HEK293 (cell line): ENCODE measurements at regions not wholly inside any gene's neighbourhood (a gene's known extent, or its start where the extent isn't known, plus 50 kb on each side); places are given as distances from the start of the nearest gene placed in this dataset.
A peak's percentile ranks its signal among the peaks of the same experiment; 100 is the strongest.

Experiments
- CTCF ChIA-PET: fragments of 350-600 bp; formaldehyde crosslinking; extraction: SDS; loops from one replicate; lab custom pipeline; 2021; ENCODE audit warnings: antibody characterized with exemption; lab: Yijun Ruan, JAX
- POLR2A ChIA-PET: fragments of 300-600 bp; formaldehyde crosslinking; extraction: SDS; loops from one replicate; lab custom pipeline; 2020; ENCODE audit warnings: antibody characterized with exemption, inconsistent platforms; lab: Yijun Ruan, JAX
- H3K27ac ChIP-seq: fragments of 200-500 bp; sonication (Bioruptor generic); 2 replicates; pipeline ENCODE4 v1.5.1; 2014; ENCODE audit warnings: low read depth, low read length, control low read depth, inconsistent platforms; ENCODE audit errors: extremely low read depth
- H3K36me3 ChIP-seq, 2 experiments: fragments of 200-500 bp in 1 of 2; sonication (Bioruptor generic) in 1 of 2; 1 replicate in 1 of 2; 2 replicates in 1 of 2; pipeline ENCODE4 v1.5.1; 2014 to 2017; ENCODE audit warnings: inconsistent platforms in 2 of 2, low read length in 2 of 2; ENCODE audit not compliant: control insufficient read depth in 2 of 2, insufficient read depth in 1 of 2
- H3K4me1 ChIP-seq: fragments of 200-500 bp; sonication (Bioruptor generic); 2 replicates; pipeline ENCODE4 v1.5.1; 2014; ENCODE audit warnings: mild to moderate bottlenecking, low read length, inconsistent platforms; ENCODE audit not compliant: control insufficient read depth, insufficient read depth
- H3K4me3 ChIP-seq: 2 replicates; pipeline ENCODE4 v1.5.1; 2011; ENCODE audit warnings: low read depth, mild to moderate bottlenecking, control low read depth, low read length, moderate library complexity
- H3K9me3 ChIP-seq: fragments of 200-500 bp; sonication (Bioruptor generic); 2 replicates; pipeline ENCODE4 v1.5.1; 2014; ENCODE audit warnings: low read depth, low read length, inconsistent platforms; ENCODE audit not compliant: control insufficient read depth, insufficient read depth
- GLI4 ChIP-seq: fragments of 450-650 bp; formaldehyde crosslinking; IDR thresholded peaks from 2 replicates; pipeline ENCODE4 v1.5.1; 2016; ENCODE audit warnings: missing biosample characterization, missing genetic modification characterization
- GLIS2 ChIP-seq: fragments of 450-650 bp; formaldehyde crosslinking; IDR thresholded peaks from 2 replicates; pipeline ENCODE4 v1.5.1; 2016; ENCODE audit warnings: missing biosample characterization, missing genetic modification characterization
- ZNF114 ChIP-seq: fragments of 450-650 bp; formaldehyde crosslinking; IDR thresholded peaks from 2 replicates; pipeline ENCODE4 v1.5.0; 2017; ENCODE audit warnings: missing biosample characterization, missing genetic modification characterization
- ZNF132 ChIP-seq: fragments of 450-650 bp; formaldehyde crosslinking; IDR thresholded peaks from 2 replicates; pipeline ENCODE4 v1.5.1; 2017; ENCODE audit warnings: missing biosample characterization, missing genetic modification characterization, borderline replicate concordance
- ZNF133 ChIP-seq: fragments of 450-650 bp; formaldehyde crosslinking; IDR thresholded peaks from 2 replicates; pipeline ENCODE4 v1.5.1; 2016; ENCODE audit warnings: missing biosample characterization, missing genetic modification characterization
- ZNF175 ChIP-seq: fragments of 450-650 bp; formaldehyde crosslinking; IDR thresholded peaks from 2 replicates; pipeline ENCODE4 v1.5.1; 2016; ENCODE audit warnings: missing biosample characterization, missing genetic modification characterization
- ZNF19 ChIP-seq: fragments of 450-650 bp; formaldehyde crosslinking; IDR thresholded peaks from 2 replicates; pipeline ENCODE4; 2016; ENCODE audit warnings: missing biosample characterization, missing genetic modification characterization, low read depth
- ZNF2 ChIP-seq: fragments of 450-650 bp; formaldehyde crosslinking; IDR thresholded peaks from 2 replicates; pipeline ENCODE4 v1.5.1; 2016; ENCODE audit warnings: missing biosample characterization, missing genetic modification characterization
- ZNF221 ChIP-seq: fragments of 450-650 bp; formaldehyde crosslinking; IDR thresholded peaks from 2 replicates; pipeline ENCODE4 v1.5.1; 2017; ENCODE audit warnings: missing biosample characterization, missing genetic modification characterization, borderline replicate concordance
- ZNF274 ChIP-seq, 2 experiments: fragments of 200-500 bp in 1 of 2; fragments of 450-650 bp in 1 of 2; sonication (Bioruptor generic) in 1 of 2; formaldehyde crosslinking in 1 of 2; IDR thresholded peaks; 2 replicates each; pipeline versions ENCODE4 v1.5.1 to v1.6.1; 2014 to 2016; ENCODE audit warnings: borderline replicate concordance in 1 of 2, inconsistent platforms in 1 of 2, low read length in 1 of 2, missing biosample characterization in 1 of 2, missing genetic modification characterization in 1 of 2
- ZNF292 ChIP-seq: fragments of 450-650 bp; formaldehyde crosslinking; IDR thresholded peaks from 2 replicates; pipeline ENCODE4 v1.5.1; 2016; ENCODE audit warnings: low read depth, missing biosample characterization, missing genetic modification characterization, borderline replicate concordance
- ZNF302 ChIP-seq: fragments of 450-650 bp; formaldehyde crosslinking; IDR thresholded peaks from 2 replicates; pipeline ENCODE4 v1.5.1; 2016; ENCODE audit warnings: missing biosample characterization, missing genetic modification characterization, low read depth
- ZNF37A ChIP-seq: fragments of 450-650 bp; IDR thresholded peaks from 2 replicates; pipeline ENCODE4 v1.5.1; 2018; ENCODE audit warnings: missing biosample characterization, missing genetic modification characterization
- ZNF501 ChIP-seq: fragments of 450-650 bp; formaldehyde crosslinking; IDR thresholded peaks from 2 replicates; pipeline ENCODE4 v1.5.1; 2016; ENCODE audit warnings: missing biosample characterization, missing genetic modification characterization
- ZNF510 ChIP-seq: fragments of 450-650 bp; formaldehyde crosslinking; IDR thresholded peaks from 2 replicates; pipeline ENCODE4 v1.5.1; 2018; ENCODE audit warnings: mild to moderate bottlenecking, missing genetic modification characterization, missing biosample characterization; ENCODE audit not compliant: insufficient replicate concordance
- ZNF530 ChIP-seq: fragments of 450-650 bp; formaldehyde crosslinking; IDR thresholded peaks from 2 replicates; pipeline ENCODE4 v1.5.1; 2016; ENCODE audit warnings: low read depth, missing biosample characterization, missing genetic modification characterization
- ZNF600 ChIP-seq: fragments of 450-650 bp; formaldehyde crosslinking; IDR thresholded peaks from 2 replicates; pipeline ENCODE4 v1.5.1; 2016; ENCODE audit warnings: missing biosample characterization, missing genetic modification characterization
- ZNF843 ChIP-seq: fragments of 450-650 bp; formaldehyde crosslinking; IDR thresholded peaks from 2 replicates; pipeline ENCODE4 v1.5.1; 2016; ENCODE audit warnings: missing biosample characterization, missing genetic modification characterization
- TF ChIP-seq, protein P1 (sequence below): fragments of 450-650 bp; IDR thresholded peaks from 2 replicates; pipeline ENCODE4 v1.5.1; 2018; ENCODE audit warnings: missing biosample characterization, missing genetic modification characterization
- TF ChIP-seq, protein P2 (sequence below): fragments of 450-650 bp; formaldehyde crosslinking; IDR thresholded peaks from 2 replicates; pipeline ENCODE4 v1.5.1; 2016; ENCODE audit warnings: missing biosample characterization, missing genetic modification characterization, low read depth
- TF ChIP-seq, protein P3 (sequence below): fragments of 450-650 bp; formaldehyde crosslinking; IDR thresholded peaks from 2 replicates; pipeline ENCODE4 v1.5.1; 2017; ENCODE audit warnings: missing biosample characterization, missing genetic modification characterization

DNA sequence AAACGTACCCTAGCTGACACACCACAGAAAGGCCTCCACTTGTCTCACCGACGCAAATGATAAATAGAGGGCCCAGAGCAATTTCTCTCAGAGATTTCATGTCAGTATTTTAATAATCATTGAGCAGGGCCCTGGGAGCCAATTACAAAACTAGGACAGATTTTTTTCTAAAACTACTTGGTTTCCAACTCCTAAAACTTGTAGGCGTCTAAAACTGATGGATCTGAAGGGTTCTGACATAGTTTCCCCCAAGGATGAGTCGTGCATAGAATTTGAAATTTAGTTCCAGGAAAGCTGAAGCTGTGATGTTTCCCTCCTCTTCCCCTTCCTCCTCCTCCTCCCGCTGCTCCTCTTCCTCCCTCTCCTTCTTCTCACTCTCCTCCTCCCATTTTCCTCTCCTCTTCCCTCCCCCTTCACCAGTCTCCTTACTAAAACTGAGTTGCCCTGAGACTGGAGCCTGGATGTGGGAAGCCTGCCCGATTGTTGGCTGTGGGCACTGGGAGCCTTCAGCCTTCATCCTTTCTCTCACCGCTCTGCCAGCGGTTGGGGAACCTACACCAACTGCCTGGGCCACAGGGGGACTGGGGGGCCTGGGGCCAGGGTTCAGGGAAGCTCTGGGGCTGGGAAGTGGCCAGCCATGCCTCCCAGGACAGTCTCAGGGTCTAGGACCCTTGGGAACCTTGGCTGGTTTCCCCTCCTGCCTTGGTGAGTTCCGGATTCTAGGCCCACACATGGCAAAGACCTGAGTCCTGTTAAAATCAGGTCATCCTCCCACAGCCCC is 73.9 kb upstream of the SLC6A11 start:
- Histone ChIP-seq H3K4me3 (no peak overlapping the region), H3K4me1 (no peaks in the 10 kb centered on the region; the same call in 1 of the 2 replicates), H3K36me3 (no peaks in the 10 kb centered on the region), H3K9me3 (no peaks in the 10 kb centered on the region), H3K27ac (no peak overlapping the region)
- CTCF ChIA-PET, result interaction anchor here (0.5 to 0.6 kb wide), 4 partner anchors 72 to 432 kb away, joined by 3 to 4 read pairs (median 3); no protein-coding TSS in a partner anchor
- POLR2A ChIA-PET, result no interaction called here
- TF ChIP-seq, protein P1, sequence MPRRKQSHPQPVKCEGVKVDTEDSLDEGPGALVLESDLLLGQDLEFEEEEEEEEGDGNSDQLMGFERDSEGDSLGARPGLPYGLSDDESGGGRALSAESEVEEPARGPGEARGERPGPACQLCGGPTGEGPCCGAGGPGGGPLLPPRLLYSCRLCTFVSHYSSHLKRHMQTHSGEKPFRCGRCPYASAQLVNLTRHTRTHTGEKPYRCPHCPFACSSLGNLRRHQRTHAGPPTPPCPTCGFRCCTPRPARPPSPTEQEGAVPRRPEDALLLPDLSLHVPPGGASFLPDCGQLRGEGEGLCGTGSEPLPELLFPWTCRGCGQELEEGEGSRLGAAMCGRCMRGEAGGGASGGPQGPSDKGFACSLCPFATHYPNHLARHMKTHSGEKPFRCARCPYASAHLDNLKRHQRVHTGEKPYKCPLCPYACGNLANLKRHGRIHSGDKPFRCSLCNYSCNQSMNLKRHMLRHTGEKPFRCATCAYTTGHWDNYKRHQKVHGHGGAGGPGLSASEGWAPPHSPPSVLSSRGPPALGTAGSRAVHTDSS, result 0 out of 2 replicates have a peak, but pooled peaks have one; percentile 11
- TF ChIP-seq ZNF501 (tag by site-specific recombination), result no peak
- TF ChIP-seq ZNF510 (tag by site-specific recombination), result no peak

DNA sequence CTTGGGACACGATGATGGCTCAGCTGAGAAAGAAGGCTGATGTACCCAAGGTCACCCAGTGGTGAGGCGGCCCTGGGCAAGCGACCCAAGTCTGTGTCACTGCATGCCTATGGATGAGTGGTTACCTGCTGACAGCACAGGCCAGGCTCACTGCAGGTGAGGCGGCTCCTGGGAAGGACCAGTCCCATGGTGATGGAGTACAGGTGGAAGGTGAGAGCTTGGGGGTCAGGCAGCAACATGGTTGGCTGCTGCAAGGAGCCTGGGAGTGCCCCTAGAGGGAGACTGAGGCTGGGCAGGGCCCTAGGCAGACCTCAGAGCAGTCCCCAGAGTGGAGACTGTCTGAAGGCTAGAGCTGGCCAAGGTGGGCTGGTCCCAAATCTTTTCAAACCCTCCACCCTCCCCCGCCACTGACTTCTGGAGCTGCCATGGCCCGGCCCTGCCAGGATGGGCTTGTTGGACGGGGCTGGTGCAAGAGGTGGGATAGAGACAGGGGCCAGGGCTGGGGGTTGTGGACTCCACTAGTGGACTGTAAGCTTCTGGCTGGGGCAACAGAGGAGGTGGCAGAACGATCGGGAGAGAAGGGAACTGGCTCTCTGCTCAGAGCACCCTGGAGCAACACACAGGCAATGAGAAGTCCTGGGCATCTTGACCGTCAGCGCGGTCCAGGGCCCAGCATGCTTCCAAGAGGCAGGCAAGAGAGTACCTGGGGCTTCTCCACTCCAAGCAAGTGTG is 72.5 kb upstream of the SLC6A11 start:
- Histone ChIP-seq H3K4me1 (no peaks in the 10 kb centered on the region; the same call in 1 of the 2 replicates), H3K36me3 (no peaks in the 10 kb centered on the region), H3K4me3 (no peak overlapping the region), H3K27ac (no peak overlapping the region), H3K9me3 (no peaks in the 10 kb centered on the region)
- TF ChIP-seq ZNF37A (tag by site-specific recombination) (no peak), ZNF530 (tag by site-specific recombination) (no peak), ZNF132 (tag by site-specific recombination) (no peak), ZNF133 (tag by site-specific recombination) (no peak), GLIS2 (tag by site-specific recombination) (no peak), ZNF843 (no peak), ZNF175 (tag by site-specific recombination) (no peak), GLI4 (no peak), ZNF221 (tag by site-specific recombination) (no peak), ZNF114 (tag by site-specific recombination) (no peak), ZNF600 (tag by site-specific recombination) (no peak), ZNF302 (tag by site-specific recombination) (no peak), ZNF292 (no peak), ZNF2 (no peak), ZNF19 (no peak), ZNF274 (IDR thresholded peaks at IDR 0.05; ENCODE audit: low read length) (no peak), ZNF274 (tag by site-specific recombination; IDR thresholded peaks at IDR 0.05; ENCODE audit: borderline replicate concordance) (no peak)
- TF ChIP-seq, protein P2, sequence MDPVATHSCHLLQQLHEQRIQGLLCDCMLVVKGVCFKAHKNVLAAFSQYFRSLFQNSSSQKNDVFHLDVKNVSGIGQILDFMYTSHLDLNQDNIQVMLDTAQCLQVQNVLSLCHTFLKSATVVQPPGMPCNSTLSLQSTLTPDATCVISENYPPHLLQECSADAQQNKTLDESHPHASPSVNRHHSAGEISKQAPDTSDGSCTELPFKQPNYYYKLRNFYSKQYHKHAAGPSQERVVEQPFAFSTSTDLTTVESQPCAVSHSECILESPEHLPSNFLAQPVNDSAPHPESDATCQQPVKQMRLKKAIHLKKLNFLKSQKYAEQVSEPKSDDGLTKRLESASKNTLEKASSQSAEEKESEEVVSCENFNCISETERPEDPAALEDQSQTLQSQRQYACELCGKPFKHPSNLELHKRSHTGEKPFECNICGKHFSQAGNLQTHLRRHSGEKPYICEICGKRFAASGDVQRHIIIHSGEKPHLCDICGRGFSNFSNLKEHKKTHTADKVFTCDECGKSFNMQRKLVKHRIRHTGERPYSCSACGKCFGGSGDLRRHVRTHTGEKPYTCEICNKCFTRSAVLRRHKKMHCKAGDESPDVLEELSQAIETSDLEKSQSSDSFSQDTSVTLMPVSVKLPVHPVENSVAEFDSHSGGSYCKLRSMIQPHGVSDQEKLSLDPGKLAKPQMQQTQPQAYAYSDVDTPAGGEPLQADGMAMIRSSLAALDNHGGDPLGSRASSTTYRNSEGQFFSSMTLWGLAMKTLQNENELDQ, result no peak
- TF ChIP-seq, protein P3, sequence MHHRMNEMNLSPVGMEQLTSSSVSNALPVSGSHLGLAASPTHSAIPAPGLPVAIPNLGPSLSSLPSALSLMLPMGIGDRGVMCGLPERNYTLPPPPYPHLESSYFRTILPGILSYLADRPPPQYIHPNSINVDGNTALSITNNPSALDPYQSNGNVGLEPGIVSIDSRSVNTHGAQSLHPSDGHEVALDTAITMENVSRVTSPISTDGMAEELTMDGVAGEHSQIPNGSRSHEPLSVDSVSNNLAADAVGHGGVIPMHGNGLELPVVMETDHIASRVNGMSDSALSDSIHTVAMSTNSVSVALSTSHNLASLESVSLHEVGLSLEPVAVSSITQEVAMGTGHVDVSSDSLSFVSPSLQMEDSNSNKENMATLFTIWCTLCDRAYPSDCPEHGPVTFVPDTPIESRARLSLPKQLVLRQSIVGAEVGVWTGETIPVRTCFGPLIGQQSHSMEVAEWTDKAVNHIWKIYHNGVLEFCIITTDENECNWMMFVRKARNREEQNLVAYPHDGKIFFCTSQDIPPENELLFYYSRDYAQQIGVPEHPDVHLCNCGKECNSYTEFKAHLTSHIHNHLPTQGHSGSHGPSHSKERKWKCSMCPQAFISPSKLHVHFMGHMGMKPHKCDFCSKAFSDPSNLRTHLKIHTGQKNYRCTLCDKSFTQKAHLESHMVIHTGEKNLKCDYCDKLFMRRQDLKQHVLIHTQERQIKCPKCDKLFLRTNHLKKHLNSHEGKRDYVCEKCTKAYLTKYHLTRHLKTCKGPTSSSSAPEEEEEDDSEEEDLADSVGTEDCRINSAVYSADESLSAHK (tag by site-specific recombination), result no peak
- CTCF ChIA-PET, result interaction anchor here (0.6 kb wide), 2 partner anchors 304 to 760 kb away, joined by 3 read pairs; no protein-coding TSS in a partner anchor
- POLR2A ChIA-PET, result no interaction called here
